ENCODE measurements at regions not wholly inside any gene's neighbourhood (a gene's known extent, or its start where the extent isn't known, plus 50 kb on each side); places are given as distances from the start of the nearest gene placed in this dataset.

DNA sequence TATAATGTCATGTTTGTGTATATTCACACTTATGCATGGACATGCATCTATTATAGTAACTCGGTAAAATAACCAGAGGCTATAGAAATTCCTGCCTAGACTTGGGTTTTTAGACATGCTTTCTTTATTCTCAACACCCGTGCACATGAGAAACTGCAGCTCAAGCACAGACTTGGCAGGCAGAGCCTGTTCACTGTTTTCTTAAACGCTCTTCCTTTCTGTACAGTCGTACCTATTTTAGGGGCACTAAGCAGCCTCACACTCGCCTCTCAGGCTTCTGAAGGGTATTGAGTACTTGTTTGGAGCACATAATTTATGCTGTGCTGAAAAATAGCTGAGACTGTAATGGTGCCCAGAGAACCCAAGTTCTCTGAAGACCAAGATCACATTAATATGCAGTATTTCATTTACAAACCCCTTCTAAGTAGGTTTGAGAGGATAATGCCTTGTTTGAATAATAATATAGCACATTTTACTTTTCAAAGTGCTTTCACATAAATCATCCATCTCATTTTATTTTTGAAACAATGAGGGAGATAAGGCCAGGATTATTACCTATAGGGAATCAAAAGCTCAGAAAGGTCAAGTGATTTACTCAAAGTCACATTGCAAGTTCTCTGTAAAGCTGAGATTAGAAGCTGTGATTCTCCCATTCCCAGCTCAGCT is 429.9 kb downstream of the SPRY2 start:
- no peak overlapping the region for H3K27ac ChIP-seq (ENCODE audit: low read depth, low read length)

More for the DNA sequence above, 429.9 kb downstream of the SPRY2 start:
- Histone ChIP-seq H3K4me1 (ENCODE audit: control insufficient read depth in 1 of 2, insufficient read depth in 2 of 2, low read length in 2 of 2) (no peaks in the 10 kb centered on the region), H3K4me2 (ENCODE audit: low read length) (no peak overlapping the region), H3K27me3 (ENCODE audit: insufficient read depth, low read length) (no peaks in the 10 kb centered on the region), H3K9me3 (ENCODE audit: control insufficient read depth in 1 of 2, insufficient read depth in 1 of 2, low read depth in 1 of 2, low read length in 2 of 2) (no peaks in the 10 kb centered on the region; a peak in 1 of 4 replicates), H3K4me3 (replicated peaks in 1 of 2; ENCODE audit: low read depth in 1 of 2, low read length in 2 of 2) (no peak overlapping the region), H3K9me2 (ENCODE audit: insufficient read depth) (no peaks in the 10 kb centered on the region), H3K9ac (ENCODE audit: low read length) (no peak overlapping the region), H3K79me2 (ENCODE audit: insufficient read depth, low read length) (no peaks in the 10 kb centered on the region), H3K36me3 (ENCODE audit: control insufficient read depth in 1 of 2, insufficient read depth in 2 of 2, low read length in 2 of 2) (no peaks in the 10 kb centered on the region), H2AFZ (ENCODE audit: low read depth, low read length, poor library complexity, severe bottlenecking) (no peak overlapping the region), H4K20me1 (ENCODE audit: insufficient read depth) (no peaks in the 10 kb centered on the region)
- BruUV-seq (replicated peaks) = no TSS peak
- TF ChIP-seq SRF (IDR thresholded peaks at IDR 0.05; ENCODE audit: low read depth) (no peak), RAD21 (IDR thresholded peaks at IDR 0.05; ENCODE audit: low read depth) (no peak), ZFX (IDR thresholded peaks at IDR 0.05) (no peak), TCF7L2 (IDR thresholded peaks at IDR 0.05; ENCODE audit: borderline replicate concordance, extremely low read depth, insufficient read depth, insufficient read length) (no peak), ELF1 (IDR thresholded peaks at IDR 0.05; ENCODE audit: borderline replicate concordance, low read depth) (no peak), ZNF274 (IDR thresholded peaks at IDR 0.05; ENCODE audit: low read depth, low read length) (no peak), SP1 (IDR thresholded peaks at IDR 0.05; ENCODE audit: low read depth) (no peak), POLR2A (IDR thresholded peaks at IDR 0.05; ENCODE audit: borderline replicate concordance, extremely low read depth, insufficient read depth, insufficient read length) (no peak), EZH2phosphoT487 (IDR thresholded peaks at IDR 0.05; ENCODE audit: borderline replicate concordance) (no peak), CEBPB (IDR thresholded peaks at IDR 0.05; ENCODE audit: low read depth) (no peak), POLR2AphosphoS5 (IDR thresholded peaks at IDR 0.05; ENCODE audit: low read depth, low read length) (no peak), CBX3 (IDR thresholded peaks at IDR 0.05; ENCODE audit: low read depth) (no peak)
- TF ChIP-seq, protein P1, sequence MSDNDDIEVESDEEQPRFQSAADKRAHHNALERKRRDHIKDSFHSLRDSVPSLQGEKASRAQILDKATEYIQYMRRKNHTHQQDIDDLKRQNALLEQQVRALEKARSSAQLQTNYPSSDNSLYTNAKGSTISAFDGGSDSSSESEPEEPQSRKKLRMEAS (IDR thresholded peaks at IDR 0.05) = no peak
- TF ChIP-seq, protein P2, sequence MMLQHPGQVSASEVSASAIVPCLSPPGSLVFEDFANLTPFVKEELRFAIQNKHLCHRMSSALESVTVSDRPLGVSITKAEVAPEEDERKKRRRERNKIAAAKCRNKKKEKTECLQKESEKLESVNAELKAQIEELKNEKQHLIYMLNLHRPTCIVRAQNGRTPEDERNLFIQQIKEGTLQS (IDR thresholded peaks at IDR 0.05) = no peak
- TF ChIP-seq, protein P3, sequence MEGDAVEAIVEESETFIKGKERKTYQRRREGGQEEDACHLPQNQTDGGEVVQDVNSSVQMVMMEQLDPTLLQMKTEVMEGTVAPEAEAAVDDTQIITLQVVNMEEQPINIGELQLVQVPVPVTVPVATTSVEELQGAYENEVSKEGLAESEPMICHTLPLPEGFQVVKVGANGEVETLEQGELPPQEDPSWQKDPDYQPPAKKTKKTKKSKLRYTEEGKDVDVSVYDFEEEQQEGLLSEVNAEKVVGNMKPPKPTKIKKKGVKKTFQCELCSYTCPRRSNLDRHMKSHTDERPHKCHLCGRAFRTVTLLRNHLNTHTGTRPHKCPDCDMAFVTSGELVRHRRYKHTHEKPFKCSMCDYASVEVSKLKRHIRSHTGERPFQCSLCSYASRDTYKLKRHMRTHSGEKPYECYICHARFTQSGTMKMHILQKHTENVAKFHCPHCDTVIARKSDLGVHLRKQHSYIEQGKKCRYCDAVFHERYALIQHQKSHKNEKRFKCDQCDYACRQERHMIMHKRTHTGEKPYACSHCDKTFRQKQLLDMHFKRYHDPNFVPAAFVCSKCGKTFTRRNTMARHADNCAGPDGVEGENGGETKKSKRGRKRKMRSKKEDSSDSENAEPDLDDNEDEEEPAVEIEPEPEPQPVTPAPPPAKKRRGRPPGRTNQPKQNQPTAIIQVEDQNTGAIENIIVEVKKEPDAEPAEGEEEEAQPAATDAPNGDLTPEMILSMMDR (IDR thresholded peaks at IDR 0.05 in 2 of 3, conservative IDR thresholded peaks at IDR 0.05 in 1 of 3; ENCODE audit: borderline replicate concordance in 1 of 3, insufficient read depth in 1 of 3, low read depth in 2 of 3, low read length in 2 of 3) = no peak
- DNase-seq (ENCODE audit: low read depth, low spot score) (no peak), ATAC-seq (no peak)
- ChIA-PET RAD21 (ENCODE audit: low non-redundant PET in 1 of 2, low total read pairs in 2 of 2, uncharacterized antibody in 2 of 2, unreplicated experiment in 2 of 2) (no interaction called here), POLR2A (no interaction called here), CTCF (no interaction called here)
- intact Hi-C loops (cut with micrococcal nuclease) = no loop called here
